ENCODE measurements at regions not wholly inside any gene's neighbourhood (a gene's known extent, or its start where the extent isn't known, plus 50 kb on each side); places are given as distances from the start of the nearest gene placed in this dataset.

GRCh38 chr3:148331081-148331846, 366.4 kb upstream of the AGTR1 start:
- no peak for DNase-seq

DNA sequence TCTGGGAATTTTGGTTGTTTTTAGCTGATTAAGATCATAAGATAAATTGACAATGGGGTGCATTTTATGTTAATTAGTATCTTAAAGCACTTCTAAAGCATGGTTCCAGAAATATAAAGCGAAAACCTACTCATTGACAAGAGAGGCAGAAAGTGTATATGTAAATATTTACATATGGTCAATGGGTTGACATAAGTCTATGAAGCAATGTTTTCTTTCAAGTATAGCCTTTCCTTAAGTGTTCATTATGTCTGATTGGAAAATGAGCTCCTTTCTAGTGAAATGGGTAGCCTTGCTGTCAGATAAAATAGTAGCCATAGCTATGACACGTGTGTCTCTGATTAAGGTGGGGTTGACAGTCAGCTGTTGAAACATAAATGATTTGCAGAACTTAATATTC, 365.2 kb upstream of the AGTR1 start:
- no peak for DNase-seq

DNA sequence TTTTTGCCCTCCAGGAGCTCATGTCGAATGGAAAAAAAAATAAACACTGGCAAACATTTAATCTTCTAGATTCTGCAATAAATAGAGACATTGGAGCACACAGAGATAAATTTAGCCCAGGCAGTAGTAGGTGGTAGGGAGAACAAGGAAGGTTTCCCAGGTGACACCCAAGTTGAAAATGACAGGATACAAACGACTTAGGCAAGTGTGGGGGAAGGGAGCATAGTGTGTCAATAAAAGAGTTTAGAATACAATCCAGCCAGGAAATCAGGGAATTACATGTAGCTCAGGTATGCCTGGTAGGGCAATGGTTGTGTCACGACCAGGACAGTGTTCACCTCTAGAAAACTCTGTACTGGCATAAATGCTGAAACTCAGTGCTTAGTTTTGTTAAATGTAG, 364.6 kb upstream of the AGTR1 start:
- no peak for DNase-seq

GRCh38 chr3:148335612-148336011, 362.1 kb upstream of the AGTR1 start:
- no peak for DNase-seq

DNA sequence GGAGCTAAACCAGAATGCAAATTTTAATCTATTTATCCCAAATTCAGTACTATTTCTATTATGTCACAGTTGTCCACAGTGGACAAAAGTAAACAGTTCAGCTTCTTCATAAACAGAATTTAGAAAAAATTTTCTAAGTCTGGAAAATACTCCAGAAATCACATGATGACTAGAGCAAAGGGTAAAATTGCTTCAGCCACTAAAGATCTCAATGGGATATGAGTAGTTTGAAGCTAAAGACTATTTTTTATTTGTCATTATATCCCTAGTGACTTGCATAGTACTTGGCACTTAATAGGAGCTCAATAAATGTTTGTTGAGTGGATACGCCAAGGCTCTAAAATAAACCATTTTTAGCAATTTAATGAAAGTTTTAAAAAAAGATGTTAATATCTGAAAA, 354.3 kb upstream of the AGTR1 start:
- DNase-seq, result no peak

DNA sequence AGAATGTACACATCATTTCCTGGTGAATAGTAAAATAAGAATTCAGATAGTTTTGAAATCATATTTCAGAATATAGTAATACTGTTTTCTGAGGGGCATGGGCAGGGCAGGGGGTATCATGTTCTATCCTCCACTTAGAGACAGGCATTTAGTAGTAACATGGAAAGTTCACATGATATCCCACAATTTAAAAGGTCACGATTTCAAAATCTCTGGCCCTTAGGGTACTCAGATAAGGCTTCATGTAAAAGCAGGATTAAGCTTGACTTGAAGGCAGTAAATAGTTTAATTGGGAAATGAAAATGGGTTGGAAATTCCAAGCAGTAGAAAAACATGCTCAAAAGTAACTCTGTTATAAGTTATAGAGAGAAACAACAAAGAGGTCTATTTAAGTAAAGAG, 353.2 kb upstream of the AGTR1 start:
- DNase-seq, result no peak

DNA sequence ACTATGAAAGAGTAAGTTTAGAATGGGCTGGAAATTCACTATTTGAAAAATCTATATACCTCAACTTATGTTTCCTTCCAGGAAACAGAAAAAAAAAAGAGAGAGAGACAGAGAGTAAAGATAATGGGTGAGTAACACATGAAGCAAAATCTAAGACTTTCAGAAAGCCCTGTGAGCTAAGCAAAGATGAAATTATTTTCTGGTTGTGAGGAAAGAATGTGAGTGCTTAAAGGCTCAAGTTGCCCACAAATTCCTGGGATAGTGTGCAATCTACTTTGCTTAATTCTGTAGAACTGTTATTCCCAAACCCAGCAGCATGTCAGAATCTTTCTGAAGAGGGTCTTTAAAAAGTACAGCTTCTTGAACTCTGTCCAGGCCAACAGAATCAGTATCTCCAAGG, 337.7 kb upstream of the AGTR1 start:
- no peak for DNase-seq

GRCh38 chr3:148366743-148367410, 330.8 kb upstream of the AGTR1 start:
- DNase-seq, result peak; percentile 9

- no peak for DNase-seq
Observed at GRCh38 chr3:148367756-148368155, 329.9 kb upstream of the AGTR1 start.

GRCh38 chr3:148369381-148369780, 328.3 kb upstream of the AGTR1 start:
- no peak for DNase-seq

- no peak for DNase-seq
Observed at GRCh38 chr3:148372206-148372875, 325.4 kb upstream of the AGTR1 start.

DNA sequence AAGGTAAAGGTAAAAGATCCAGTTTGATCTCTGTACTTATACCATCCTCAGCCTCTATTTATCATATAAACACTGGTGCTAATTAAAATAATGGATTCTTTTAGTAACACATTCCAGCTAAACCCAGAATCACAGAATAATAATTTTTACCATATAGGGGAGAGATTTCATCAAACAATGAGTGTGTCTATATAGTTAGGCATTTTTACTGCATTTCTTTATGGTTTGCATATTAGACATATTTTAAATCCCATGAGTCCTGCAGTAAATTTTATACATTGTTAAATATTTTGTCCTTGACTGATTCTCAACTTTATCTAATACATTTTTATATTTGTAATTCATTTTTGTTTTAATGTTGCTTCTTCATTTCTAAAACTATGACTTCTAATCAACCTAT, 323.7 kb upstream of the AGTR1 start:
- no peak for DNase-seq

- peak; percentile 3 for DNase-seq
Observed at GRCh38 chr3:148379763-148380382, 317.8 kb upstream of the AGTR1 start.

DNA sequence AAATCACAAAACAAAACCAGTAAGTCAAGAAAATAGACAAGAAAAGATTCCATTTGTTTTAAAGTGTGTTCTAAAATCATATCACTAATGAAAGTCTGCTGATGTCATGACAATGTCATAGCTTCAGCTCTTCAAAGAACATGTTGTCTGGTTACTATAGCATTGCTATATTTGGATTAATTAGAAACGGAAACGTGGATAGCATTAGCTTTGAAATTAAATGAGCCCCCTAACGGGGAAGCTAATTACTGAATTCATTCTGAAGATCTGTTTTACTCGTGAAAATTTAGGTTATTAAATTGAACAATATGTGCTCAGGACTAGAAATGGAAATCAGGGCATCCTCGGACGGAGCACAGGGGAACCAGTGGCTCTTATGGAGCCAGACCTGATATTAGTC, 316.7 kb upstream of the AGTR1 start:
- DNase-seq, result no peak

- no peak for DNase-seq
Observed at GRCh38 chr3:148389916-148390315, 307.8 kb upstream of the AGTR1 start.

- no peak for DNase-seq
Observed at GRCh38 chr3:148395821-148396220, 301.9 kb upstream of the AGTR1 start.

DNA sequence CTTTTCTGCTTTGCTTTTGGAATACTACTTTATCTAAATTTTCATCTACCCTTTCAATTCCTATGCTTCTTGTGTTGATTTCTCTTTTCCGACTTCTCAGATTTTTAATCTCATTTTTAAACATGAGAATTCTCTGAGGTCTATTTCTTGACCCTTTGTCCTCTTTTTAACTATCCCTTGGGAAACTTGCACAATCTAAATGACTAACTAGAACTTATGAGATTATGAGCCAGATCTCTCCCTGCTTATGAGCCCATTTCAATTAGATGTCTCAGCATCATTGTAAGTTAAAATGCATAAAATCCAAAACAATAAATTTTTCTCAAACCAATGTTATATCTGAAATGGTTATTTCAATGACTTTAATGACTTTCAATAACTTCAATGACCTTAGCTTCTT, 296.9 kb upstream of the AGTR1 start:
- DNase-seq, result no peak

- no peak for DNase-seq
Observed at GRCh38 chr3:148408667-148409066, 289.0 kb upstream of the AGTR1 start.

DNA sequence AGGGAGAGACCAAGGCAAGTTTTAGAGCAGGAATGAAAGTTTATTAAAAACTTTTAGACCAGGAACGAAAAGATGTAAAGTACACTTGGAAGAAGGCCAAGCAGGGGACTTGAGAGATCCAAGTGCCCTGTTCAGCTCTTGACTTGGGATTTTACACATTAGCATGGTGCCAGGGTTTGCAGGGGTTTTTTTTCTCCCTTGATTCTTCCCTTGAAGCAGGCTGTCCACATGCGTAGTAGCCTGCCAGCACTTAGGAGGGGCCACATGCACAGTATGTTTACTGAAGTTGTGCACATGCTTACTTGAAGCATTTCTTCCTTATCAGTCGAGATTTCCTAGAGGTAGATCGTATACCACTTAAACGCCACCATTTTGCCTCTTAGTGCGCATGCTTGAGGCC, 277.5 kb upstream of the AGTR1 start:
- no peak for DNase-seq

DNA sequence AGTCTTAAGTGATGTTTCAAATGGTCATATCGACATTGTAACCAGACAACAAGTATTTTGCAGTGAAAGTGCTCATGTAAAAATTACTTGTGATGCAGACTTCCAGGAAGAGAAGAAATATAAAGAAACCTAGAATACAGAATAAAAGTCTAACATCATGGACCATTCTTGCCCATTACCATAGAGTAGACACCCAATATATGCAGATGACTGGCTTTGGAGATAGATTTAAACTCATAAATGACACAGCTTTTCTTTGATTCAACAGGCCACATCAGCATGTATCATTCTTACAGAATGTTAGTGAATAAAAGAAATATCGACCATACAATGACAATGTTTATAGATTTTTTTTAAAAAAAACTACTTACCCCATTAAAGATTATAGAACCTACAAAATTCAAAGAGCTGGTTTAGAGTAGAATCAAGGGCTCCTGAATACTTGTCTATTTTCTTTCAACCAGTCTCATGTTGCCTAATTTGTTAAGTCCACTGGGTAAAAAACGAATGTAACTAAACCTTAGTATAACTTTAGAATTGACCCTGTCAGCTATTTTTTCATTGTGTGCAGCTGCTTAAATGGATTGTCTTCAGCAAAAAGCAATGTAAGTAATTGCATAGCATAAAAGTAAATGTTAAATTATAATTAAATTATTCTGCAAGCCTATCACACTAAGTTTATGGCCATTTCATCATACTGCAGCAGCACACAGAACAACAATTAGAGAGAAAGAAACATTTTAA, 268.7 kb upstream of the AGTR1 start:
- no peak for DNase-seq

GRCh38 chr3:148433665-148434064, 264.0 kb upstream of the AGTR1 start:
- DNase-seq, result no peak

DNA sequence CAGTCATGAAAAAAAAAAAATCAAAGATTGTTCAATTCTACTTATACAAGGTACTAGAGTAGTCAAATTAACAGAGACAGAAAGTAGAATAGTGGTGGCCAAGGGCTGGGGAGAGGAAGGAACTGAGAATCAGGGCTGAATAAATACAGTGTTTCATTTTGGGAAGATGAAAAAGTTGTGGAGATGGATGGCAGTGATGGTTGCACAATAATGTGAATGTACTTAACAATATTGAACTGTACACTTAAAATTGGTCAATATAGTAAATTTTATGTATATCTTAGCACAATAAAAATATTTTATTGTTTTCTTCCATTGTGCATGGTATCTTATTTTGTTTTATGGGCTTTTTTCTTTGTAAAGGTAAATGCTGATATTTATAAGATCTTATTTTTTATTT, 262.2 kb upstream of the AGTR1 start:
- DNase-seq, result no peak

DNA sequence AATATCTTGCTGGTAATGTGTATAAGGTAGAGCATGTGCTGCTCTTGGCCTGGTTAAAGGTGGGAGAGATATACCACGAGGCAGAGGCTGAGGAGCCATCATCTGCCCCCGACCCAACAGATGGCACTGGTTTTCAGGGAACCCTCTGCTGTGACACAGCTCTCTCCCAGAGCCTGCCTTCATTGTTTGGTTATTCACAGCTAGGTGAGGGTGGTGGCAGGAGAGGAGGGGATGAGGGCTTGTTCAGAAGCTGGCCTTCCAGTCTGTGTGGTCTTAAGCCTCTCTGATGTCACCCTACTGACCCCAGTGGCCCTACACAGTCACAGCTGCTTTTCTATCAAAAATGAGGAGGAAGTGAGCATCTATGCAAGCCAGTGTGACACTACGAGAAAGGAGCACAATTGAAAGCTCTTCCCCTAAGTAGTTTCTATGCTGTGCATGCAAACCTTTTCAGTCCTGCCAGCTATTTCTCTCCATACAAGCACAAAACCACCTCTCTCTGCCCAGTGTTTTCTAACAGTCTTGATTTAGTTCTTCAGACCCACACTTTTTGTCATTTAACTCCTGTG, 258.4 kb upstream of the AGTR1 start:
- DNase-seq, result no peak

All from NCI-H2171 treated with DMSO at 0.1 percent for 48 hours (cell line).